CD8-positive, alpha-beta memory T cell (primary cell): ENCODE measurements at regions not wholly inside any gene's neighbourhood (a gene's known extent, or its start where the extent isn't known, plus 50 kb on each side); places are given as distances from the start of the nearest gene placed in this dataset.

Experiments used
- CTCF ChIA-PET: fragments of 350-600 bp; sonication (Branson Sonifier 250); formaldehyde crosslinking; loops from one replicate; lab custom pipeline; 2021; ENCODE audit warnings: antibody characterized with exemption; lab: Charles Lee
- POLR2A ChIA-PET: fragments of 350-600 bp; sonication (Branson Sonifier 250); formaldehyde crosslinking; loops from one replicate; lab custom pipeline; 2021; ENCODE audit warnings: antibody characterized with exemption; lab: Charles Lee
- DNase-seq, 5 donors: peaks; one replicate each; pipeline versions ENCODE4 v3.0.0 to v3.0.0-alpha.2; 2020 to 2022; ENCODE audit warnings: mixed read lengths in 1 of 5
- H3K27ac ChIP-seq: one replicate; pipeline ENCODE4 v1.7.0; 2013; ENCODE audit warnings: low read depth, mild to moderate bottlenecking, low read length, moderate library complexity
- H3K27me3 ChIP-seq: 2 replicates; pipeline ENCODE4 v1.7.0; 2013; ENCODE audit warnings: low read length, mild to moderate bottlenecking; ENCODE audit not compliant: insufficient read depth, poor library complexity, severe bottlenecking
- H3K36me3 ChIP-seq: 2 replicates; pipeline ENCODE4 v1.7.0; 2013; ENCODE audit warnings: mild to moderate bottlenecking, low read length, moderate library complexity; ENCODE audit not compliant: insufficient read depth
- H3K4me1 ChIP-seq: 2 replicates; pipeline ENCODE4 v1.7.0; 2013; ENCODE audit warnings: mild to moderate bottlenecking, low read length, moderate library complexity; ENCODE audit not compliant: insufficient read depth
- H3K4me3 ChIP-seq: 2 replicates; pipeline ENCODE4 v1.7.0; 2013; ENCODE audit warnings: mild to moderate bottlenecking, low read length
- H3K9me3 ChIP-seq: 2 replicates; pipeline ENCODE4 v1.7.0; 2013; ENCODE audit warnings: mild to moderate bottlenecking, low read length
- H3K27ac Mint-ChIP-seq, 8 donors: one replicate each; pipeline ENCODE4 v1.8.0; 2020 to 2021; ENCODE audit warnings: mixed read lengths in 8 of 8, mild to moderate bottlenecking in 6 of 8, inconsistent platforms in 3 of 8, moderate library complexity in 3 of 8
- H3K27me3 Mint-ChIP-seq, 2 donors: one replicate each; pipeline ENCODE4 v1.8.0; 2020 to 2021; ENCODE audit warnings: mixed read lengths in 2 of 2, mild to moderate bottlenecking in 1 of 2, moderate library complexity in 1 of 2
- H3K36me3 Mint-ChIP-seq, 3 donors: one replicate each; pipeline ENCODE4 v1.8.0; 2020 to 2021; ENCODE audit warnings: mixed read lengths in 3 of 3, inconsistent platforms in 1 of 3, mild to moderate bottlenecking in 1 of 3
- H3K4me1 Mint-ChIP-seq, 3 donors: one replicate each; pipeline ENCODE4 v1.8.0; 2020 to 2021; ENCODE audit warnings: mixed read lengths in 3 of 3, inconsistent platforms in 1 of 3, mild to moderate bottlenecking in 1 of 3
- H3K4me3 Mint-ChIP-seq, 7 donors: one replicate each; pipeline ENCODE4 v1.8.0; 2020 to 2021; ENCODE audit warnings: mixed read lengths in 7 of 7, mild to moderate bottlenecking in 6 of 7, moderate library complexity in 4 of 7, inconsistent platforms in 2 of 7
- H3K9me3 Mint-ChIP-seq, 5 donors: one replicate each; pipeline ENCODE4 v1.8.0; 2020 to 2022; ENCODE audit warnings: mixed read lengths in 5 of 5, mild to moderate bottlenecking in 3 of 5, moderate library complexity in 2 of 5, inconsistent platforms in 1 of 5

DNA sequence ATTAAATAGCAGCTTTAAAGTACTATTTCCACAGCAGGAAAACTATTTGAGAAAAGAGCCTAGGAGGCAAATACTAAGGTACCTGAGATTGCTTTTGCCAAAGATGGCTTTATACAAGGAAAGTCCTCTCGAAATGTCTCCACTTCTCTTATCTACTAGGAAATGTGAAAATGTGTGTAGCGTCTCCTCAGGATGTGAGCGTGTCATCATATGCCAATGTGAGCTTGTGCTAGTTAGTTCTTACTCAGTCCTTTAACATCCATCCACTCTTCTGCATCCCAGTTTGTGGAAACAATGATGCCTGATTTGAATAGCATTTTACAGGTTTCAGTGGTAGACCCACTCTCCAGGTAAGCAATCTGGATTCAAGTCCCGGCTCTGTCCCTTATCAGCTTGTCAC, 421.0 kb downstream of the DYNC2H1 start:
- CTCF ChIA-PET: no interaction called here

DNA sequence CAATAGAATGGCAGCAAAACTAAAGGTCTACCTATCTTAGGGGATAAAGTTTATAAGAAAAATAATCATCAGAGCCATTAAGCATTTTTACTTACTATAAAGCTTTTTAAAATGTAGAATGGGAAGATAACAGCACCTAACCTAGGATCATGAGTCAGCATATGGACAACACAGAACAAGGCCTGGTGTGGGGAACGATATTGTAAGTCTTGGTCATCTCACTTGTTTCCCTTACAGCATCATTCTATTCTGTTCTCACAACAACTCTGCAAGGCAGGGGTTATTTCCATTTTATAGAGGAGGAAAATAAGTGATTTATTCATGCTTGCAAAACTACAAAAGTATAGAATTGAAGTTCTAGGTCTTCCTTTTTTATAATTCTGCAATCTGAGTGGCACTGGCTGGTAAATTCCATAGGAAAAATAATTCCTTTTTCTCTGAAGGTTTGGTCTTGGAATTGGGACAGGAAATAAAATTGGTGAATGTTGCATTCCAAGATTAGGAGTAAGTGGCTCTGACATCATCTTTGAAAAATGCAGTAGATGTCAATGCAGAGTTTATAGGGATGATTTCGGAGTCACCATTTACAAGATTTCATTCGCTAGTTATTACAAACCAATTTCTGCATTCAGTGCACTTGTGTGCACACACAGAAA, 423.0 kb downstream of the DYNC2H1 start:
- no peak overlapping the region for H3K4me3 Mint-ChIP-seq
- no peaks in the 10 kb centered on the region for H3K4me1 ChIP-seq
- H3K27ac Mint-ChIP-seq: no peak overlapping the region
- peaks cover 0 to 2% (median 0%) of the 10 kb centered on the region in 5 donors for H3K9me3 Mint-ChIP-seq
- no peaks in the 10 kb centered on the region for H3K36me3 Mint-ChIP-seq
- no peak overlapping the region for H3K27ac ChIP-seq
- no peaks in the 10 kb centered on the region for H3K36me3 ChIP-seq
- H3K27me3 ChIP-seq: no peaks in the 10 kb centered on the region
- H3K9me3 ChIP-seq: no peaks in the 10 kb centered on the region
- no peak overlapping the region for H3K4me3 ChIP-seq
- H3K4me1 Mint-ChIP-seq: no peaks in the 10 kb centered on the region
- ChIA-PET CTCF (no interaction called here), POLR2A (no interaction called here)
- H3K27me3 Mint-ChIP-seq: peaks cover 5 to 33% of the 10 kb centered on the region in 2 donors
- DNase-seq: no peak

More for the DNA sequence above, 421.0 kb downstream of the DYNC2H1 start:
- H3K4me3 Mint-ChIP-seq: no peak overlapping the region
- no peak overlapping the region for H3K27ac Mint-ChIP-seq
- Histone ChIP-seq H3K4me3 (no peak overlapping the region), H3K27me3 (no peaks in the 10 kb centered on the region), H3K4me1 (no peaks in the 10 kb centered on the region), H3K36me3 (no peaks in the 10 kb centered on the region), H3K9me3 (no peaks in the 10 kb centered on the region), H3K27ac (no peak overlapping the region)
- no peak for DNase-seq
- H3K36me3 Mint-ChIP-seq: no peaks in the 10 kb centered on the region
- peaks cover 10 to 33% of the 10 kb centered on the region in 2 donors for H3K27me3 Mint-ChIP-seq
- POLR2A ChIA-PET: no interaction called here
- H3K4me1 Mint-ChIP-seq: no peaks in the 10 kb centered on the region
- H3K9me3 Mint-ChIP-seq: peaks cover 0 to 2% (median 0%) of the 10 kb centered on the region in 5 donors

DNA sequence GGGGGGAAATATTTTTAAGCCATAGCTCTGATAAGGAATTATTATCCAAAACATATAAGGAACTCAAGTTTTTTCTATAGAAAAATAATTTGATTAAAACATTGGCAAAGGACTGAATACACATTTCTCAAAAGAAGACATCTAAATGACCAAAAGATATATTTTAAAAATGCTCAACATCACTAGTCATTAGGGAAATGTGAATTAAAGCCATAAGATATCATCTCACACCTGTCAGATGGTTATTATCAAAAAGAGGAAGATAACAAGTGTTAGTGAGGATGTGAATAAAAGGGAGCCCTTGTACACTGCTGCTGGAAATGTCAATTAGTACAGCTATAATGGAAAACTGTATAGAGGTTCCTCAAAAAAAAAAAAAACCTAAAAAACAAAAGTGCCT, 425.0 kb downstream of the DYNC2H1 start:
- Mint-ChIP-seq H3K4me3 (no peak overlapping the region), H3K9me3 (peaks cover 0 to 2% (median 0%) of the 10 kb centered on the region in 5 donors), H3K27ac (no peak overlapping the region), H3K36me3 (no peaks in the 10 kb centered on the region), H3K4me1 (no peaks in the 10 kb centered on the region), H3K27me3 (peaks cover 5 to 25% of the 10 kb centered on the region in 2 donors)
- CTCF ChIA-PET: no interaction called here
- H3K27ac ChIP-seq: no peak overlapping the region
- no peak overlapping the region for H3K4me3 ChIP-seq
- H3K27me3 ChIP-seq: no peaks in the 10 kb centered on the region
- H3K36me3 ChIP-seq: no peaks in the 10 kb centered on the region
- H3K4me1 ChIP-seq: no peaks in the 10 kb centered on the region
- no peak for DNase-seq
- H3K9me3 ChIP-seq: no peaks in the 10 kb centered on the region
- POLR2A ChIA-PET: no interaction called here

DNA sequence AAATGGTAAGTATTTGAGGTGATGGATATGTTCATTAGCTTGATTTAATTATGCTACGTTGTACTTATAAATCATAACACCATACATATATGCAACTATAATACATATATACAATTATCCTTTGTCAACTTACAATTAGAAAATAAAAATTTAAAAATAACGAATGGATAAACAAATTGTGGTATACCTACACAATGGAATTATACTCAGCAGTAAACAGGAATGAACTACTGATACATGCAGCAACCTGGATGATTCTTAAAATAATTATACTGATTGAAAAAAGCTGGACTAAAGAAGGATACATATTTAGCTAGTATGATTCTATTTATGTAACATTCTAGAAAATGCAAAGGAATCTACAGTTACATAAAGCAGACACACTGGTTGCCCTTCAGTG, 425.7 kb downstream of the DYNC2H1 start:
- no peak overlapping the region for H3K4me3 Mint-ChIP-seq
- CTCF ChIA-PET: no interaction called here
- H3K27ac Mint-ChIP-seq: no peak overlapping the region

DNA sequence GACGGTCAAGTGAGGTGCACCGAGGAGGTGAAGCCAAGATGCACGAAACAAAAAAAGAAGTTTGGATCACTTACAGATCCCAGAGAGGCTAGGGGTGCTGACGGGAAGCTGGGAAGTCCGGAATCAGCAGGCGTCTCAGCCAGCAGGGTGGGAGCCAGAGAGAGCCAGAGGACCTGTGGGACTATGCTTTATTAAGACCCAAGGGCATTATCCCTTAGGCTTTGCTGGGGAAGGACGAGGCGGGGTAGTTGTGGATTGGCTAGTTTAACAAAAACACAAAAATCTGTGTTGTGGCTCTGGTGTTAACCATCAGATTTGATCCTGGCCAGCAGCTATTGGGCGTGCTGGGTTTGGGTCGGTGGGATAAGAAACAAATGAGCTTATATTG, 427.1 kb downstream of the DYNC2H1 start:
- Histone ChIP-seq H3K9me3 (no peaks in the 10 kb centered on the region), H3K27ac (no peak overlapping the region), H3K4me1 (no peaks in the 10 kb centered on the region), H3K36me3 (no peaks in the 10 kb centered on the region), H3K27me3 (no peaks in the 10 kb centered on the region), H3K4me3 (no peak overlapping the region)
- no peak for DNase-seq
- POLR2A ChIA-PET: no interaction called here
- H3K27ac Mint-ChIP-seq: no peak overlapping the region
- no peaks in the 10 kb centered on the region for H3K4me1 Mint-ChIP-seq
- peaks cover 0 to 4% (median 2%) of the 10 kb centered on the region in 5 donors for H3K9me3 Mint-ChIP-seq
- no peak overlapping the region for H3K4me3 Mint-ChIP-seq
- no peaks in the 10 kb centered on the region for H3K36me3 Mint-ChIP-seq
- H3K27me3 Mint-ChIP-seq: peaks cover 4 to 14% of the 10 kb centered on the region in 2 donors
- CTCF ChIA-PET: no interaction called here

More for the DNA sequence above, 425.7 kb downstream of the DYNC2H1 start:
- no peaks in the 10 kb centered on the region for H3K36me3 Mint-ChIP-seq
- no peak for DNase-seq
- no peak overlapping the region for H3K27ac ChIP-seq
- H3K4me1 Mint-ChIP-seq: no peaks in the 10 kb centered on the region
- H3K4me3 ChIP-seq: no peak overlapping the region
- peaks cover 5 to 20% of the 10 kb centered on the region in 2 donors for H3K27me3 Mint-ChIP-seq
- H3K9me3 ChIP-seq: no peaks in the 10 kb centered on the region
- H3K27me3 ChIP-seq: no peaks in the 10 kb centered on the region
- POLR2A ChIA-PET: no interaction called here
- no peaks in the 10 kb centered on the region for H3K36me3 ChIP-seq
- H3K4me1 ChIP-seq: no peaks in the 10 kb centered on the region
- H3K9me3 Mint-ChIP-seq: peaks cover 0 to 2% (median 0%) of the 10 kb centered on the region in 5 donors

DNA sequence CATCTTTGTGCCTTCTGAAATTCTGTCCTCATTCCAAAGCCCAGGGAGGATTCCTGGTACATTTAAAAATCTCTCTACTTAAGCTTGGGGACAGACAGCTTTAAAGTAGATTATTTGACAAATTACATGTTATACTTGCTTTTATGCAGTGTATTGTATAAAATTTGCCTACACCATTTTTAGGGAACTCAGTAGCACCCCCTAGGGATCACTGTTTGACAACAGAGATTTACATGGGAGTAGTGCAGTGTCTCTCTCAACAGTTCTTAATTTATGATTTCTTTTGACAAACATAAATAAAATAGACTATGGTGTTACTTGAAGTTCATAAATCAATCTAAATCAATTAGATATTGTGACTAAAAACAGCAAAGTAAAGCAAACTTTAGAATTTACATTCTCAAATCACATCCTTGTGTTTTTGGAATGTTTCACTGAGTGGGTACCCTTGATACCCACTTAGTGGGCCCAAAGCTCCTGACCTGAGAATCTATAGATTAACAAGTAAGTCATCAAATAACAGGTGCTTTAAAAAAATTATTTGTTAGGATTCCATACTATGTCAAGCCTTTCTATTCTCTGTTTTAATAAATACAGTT, 428.8 kb downstream of the DYNC2H1 start:
- peaks cover 0 to 7% (median 0%) of the 10 kb centered on the region in 5 donors for H3K9me3 Mint-ChIP-seq
- peaks cover 4 to 8% of the 10 kb centered on the region in 2 donors for H3K27me3 Mint-ChIP-seq
- no peaks in the 10 kb centered on the region for H3K4me1 Mint-ChIP-seq
- H3K27ac Mint-ChIP-seq: no peak overlapping the region
- H3K4me3 Mint-ChIP-seq: no peak overlapping the region
- no peaks in the 10 kb centered on the region for H3K4me1 ChIP-seq
- no peak overlapping the region for H3K27ac ChIP-seq
- ChIA-PET POLR2A (no interaction called here), CTCF (no interaction called here)
- H3K9me3 ChIP-seq: no peaks in the 10 kb centered on the region
- no peak overlapping the region for H3K4me3 ChIP-seq
- no peak for DNase-seq
- H3K36me3 ChIP-seq: no peaks in the 10 kb centered on the region
- no peaks in the 10 kb centered on the region for H3K36me3 Mint-ChIP-seq
- no peaks in the 10 kb centered on the region for H3K27me3 ChIP-seq

DNA sequence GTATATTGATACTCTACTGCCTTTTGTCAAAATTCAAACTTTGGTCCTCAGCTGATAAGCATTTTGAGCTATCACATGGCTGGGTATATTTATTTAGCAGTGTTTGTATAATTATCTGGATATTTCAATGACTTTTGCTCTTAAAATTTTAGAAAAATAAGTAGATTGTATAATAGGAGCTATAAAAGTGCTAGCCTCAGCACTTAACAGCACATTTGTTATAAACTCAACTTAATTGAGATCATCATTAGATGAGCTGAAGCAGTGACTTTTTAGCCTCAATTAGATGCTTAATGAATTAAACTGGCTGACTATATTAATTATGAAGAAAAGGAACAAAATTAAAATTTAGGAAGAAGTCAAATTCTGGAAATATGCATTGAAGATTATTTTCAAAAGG, 429.9 kb downstream of the DYNC2H1 start:
- ChIA-PET POLR2A (no interaction called here), CTCF (no interaction called here)
- no peak overlapping the region for H3K27ac Mint-ChIP-seq
- H3K4me1 ChIP-seq: no peaks in the 10 kb centered on the region
- no peaks in the 10 kb centered on the region for H3K27me3 ChIP-seq
- H3K4me1 Mint-ChIP-seq: no peaks in the 10 kb centered on the region
- H3K36me3 ChIP-seq: no peaks in the 10 kb centered on the region
- H3K27me3 Mint-ChIP-seq: peaks cover 3 to 4% of the 10 kb centered on the region in 2 donors
- H3K36me3 Mint-ChIP-seq: no peaks in the 10 kb centered on the region
- H3K4me3 ChIP-seq: no peak overlapping the region
- H3K9me3 Mint-ChIP-seq: peaks cover 0 to 7% (median 0%) of the 10 kb centered on the region in 5 donors
- no peak for DNase-seq
- H3K9me3 ChIP-seq: no peaks in the 10 kb centered on the region
- H3K27ac ChIP-seq: no peak overlapping the region
- H3K4me3 Mint-ChIP-seq: no peak overlapping the region

DNA sequence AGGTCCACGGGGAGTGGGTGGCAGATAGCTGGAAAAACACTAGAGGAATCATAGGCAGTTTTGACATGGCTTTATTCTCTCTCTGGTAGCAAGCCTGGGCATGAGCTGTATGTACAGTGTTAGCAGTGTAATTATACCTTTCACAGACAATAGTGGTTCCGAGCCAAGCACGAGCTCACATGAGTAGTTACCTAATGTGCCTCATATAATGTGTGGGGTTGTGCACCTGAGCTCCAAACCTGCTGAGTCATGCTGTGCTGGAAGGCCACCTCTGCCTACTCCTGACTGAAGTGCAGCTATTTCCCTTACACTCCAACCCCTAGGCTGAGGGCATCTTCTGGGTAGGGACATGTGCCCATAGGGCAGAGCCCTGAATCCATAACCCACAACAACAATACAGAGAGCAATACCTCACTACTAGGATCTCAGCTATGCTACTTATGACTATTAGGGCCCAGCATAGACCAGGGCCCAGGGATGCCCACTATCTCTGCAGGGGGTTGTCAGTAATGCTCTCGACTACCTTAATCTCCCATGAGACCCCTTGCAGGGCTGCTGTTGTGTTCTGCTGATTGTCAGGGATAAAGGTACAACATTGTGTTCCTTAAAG, 432.1 kb downstream of the DYNC2H1 start:
- Mint-ChIP-seq H3K4me3 (no peak overlapping the region), H3K27me3 (peaks cover 0 to 3% of the 10 kb centered on the region in 2 donors), H3K36me3 (no peaks in the 10 kb centered on the region), H3K4me1 (no peaks in the 10 kb centered on the region), H3K27ac (no peak overlapping the region), H3K9me3 (peaks cover 0 to 7% (median 0%) of the 10 kb centered on the region in 5 donors)
- DNase-seq: peak in 1 of 5 donors; percentile 12
- no peaks in the 10 kb centered on the region for H3K4me1 ChIP-seq
- ChIA-PET POLR2A (no interaction called here), CTCF (interaction anchor here (1.3 kb wide), 1 partner anchor 14 kb away, joined by 4 read pairs; no protein-coding TSS in a partner anchor)
- H3K36me3 ChIP-seq: no peaks in the 10 kb centered on the region
- H3K9me3 ChIP-seq: no peaks in the 10 kb centered on the region
- H3K27me3 ChIP-seq: no peaks in the 10 kb centered on the region
- H3K4me3 ChIP-seq: no peak overlapping the region
- H3K27ac ChIP-seq: no peak overlapping the region
